Transverse colon (tissue), 4 donors: ENCODE measurements at regions not wholly inside any gene's neighbourhood (a gene's known extent, or its start where the extent isn't known, plus 50 kb on each side); places are given as distances from the start of the nearest gene placed in this dataset.

Experiments used
- DNase-seq: peaks from one replicate; pipeline ENCODE4 v3.0.0-alpha.2; 2019
- H3K27ac ChIP-seq, 4 donors: fragments of 200-600 bp; sonication (generic); 2 replicates each; pipeline ENCODE4 v1.5.1; 2016 to 2018; ENCODE audit warnings: inconsistent platforms in 4 of 4
- H3K27me3 ChIP-seq: fragments of 200-600 bp; sonication (generic); 2 replicates; pipeline ENCODE4 v1.5.1; 2017; ENCODE audit warnings: inconsistent platforms
- H3K36me3 ChIP-seq, 4 donors: fragments of 200-600 bp; sonication (generic); 2 replicates each; pipeline ENCODE4 v1.5.1; 2017 to 2019; ENCODE audit warnings: inconsistent platforms in 4 of 4
- H3K4me1 ChIP-seq, 4 donors: fragments of 200-600 bp; sonication (generic); 2 replicates each; pipeline ENCODE4 v1.5.1; 2017 to 2020; ENCODE audit warnings: inconsistent platforms in 4 of 4
- H3K4me3 ChIP-seq, 4 donors: fragments of 200-600 bp; sonication (generic); 1 replicate in 1 of 4; 2 replicates in 3 of 4; pipeline versions ENCODE4 v1.5.1 to v1.6.1; 2017 to 2019; ENCODE audit warnings: inconsistent platforms in 4 of 4
- H3K9me3 ChIP-seq, 2 donors: fragments of 200-600 bp; sonication (generic); 2 replicates each; pipeline ENCODE4 v1.5.1; 2017 to 2019; ENCODE audit warnings: inconsistent platforms in 2 of 2
- CTCF ChIP-seq, 5 experiments: fragments of 200-600 bp in 3 of 5; fragments of 450-650 bp in 2 of 5; sonication (generic) in 3 of 5; IDR thresholded peaks; 1 replicate in 2 of 5; 2 replicates in 3 of 5; pipeline ENCODE4 v1.5.1; 2016 to 2017; ENCODE audit warnings: antibody characterized with exemption in 5 of 5, inconsistent platforms in 3 of 5, mild to moderate bottlenecking in 2 of 5, moderate library complexity in 1 of 5
- EP300 ChIP-seq: sonication (generic); formaldehyde crosslinking; IDR thresholded peaks from one replicate; pipeline ENCODE4 v1.6.1; 2017; ENCODE audit warnings: antibody characterized with exemption, low read depth
- POLR2A ChIP-seq: fragments of 450-650 bp; IDR thresholded peaks from one replicate; pipeline ENCODE4 v1.6.1; 2016; ENCODE audit warnings: antibody characterized with exemption, mild to moderate bottlenecking, moderate library complexity
- POLR2AphosphoS5 ChIP-seq, 3 donors: sonication (generic); formaldehyde crosslinking; IDR thresholded peaks; one replicate each; pipeline ENCODE4 v1.6.1; 2016; ENCODE audit warnings: antibody characterized with exemption in 3 of 3
- WGBS, 2 donors: methylation state at CpG; one replicate each; pipeline ENCODE4 v1.1.5; 2018; ENCODE audit warnings: low coverage in 1 of 2; 5-methylcytosine and 5-hydroxymethylcytosine counted together
- in situ Hi-C, 4 donors: fragments of 200-750 bp; cut with MboI; loops; one replicate each; pipeline versions ENCODE4 v1.15.0 to v1.15.1; 2017; ENCODE audit warnings: low sequenced_read_pairs in 3 of 4, low pct_ligation_motif_present in 1 of 4, low pct_unique_long_range_greater_than_20kb in 1 of 4
- intact Hi-C: fragments of 100-400 bp; cut with DNase I; formaldehyde crosslinking; loops from one replicate; pipeline ENCODE4 v1.15.1; 2023; ENCODE audit warnings: low total_unique reads

- Histone ChIP-seq H3K27me3 (no peaks in the 10 kb centered on the region), H3K4me1 (peaks cover 0 to 9% (median 0%) of the 10 kb centered on the region in 4 donors), H3K27ac (no peak overlapping the region), H3K9me3 (no peaks in the 10 kb centered on the region), H3K36me3 (no peaks in the 10 kb centered on the region), H3K4me3 (no peak overlapping the region)
- DNase-seq, result no peak
- in situ Hi-C loops, result no loop called here
- WGBS, 2 donors, result 83 to 88% methylated on average over 1 to 5 of the region's 5 CpGs
- TF ChIP-seq EP300 (no peak), POLR2AphosphoS5 (IDR thresholded peaks at IDR 0.05) (no peak), CTCF (IDR thresholded peaks at IDR 0.05) (no peak), POLR2A (no peak)
- intact Hi-C loops, result no loop called here
Observed at GRCh38 chr4:184934961-184935360, 83.3 kb upstream of the HELT start.

GRCh38 chr4:184936071-184936470, 82.2 kb upstream of the HELT start:
- peaks cover 0 to 9% (median 0%) of the 10 kb centered on the region in 4 donors for H3K4me1 ChIP-seq
- in situ Hi-C loops, result no loop called here
- WGBS, 2 donors, result 59 to 79% methylated on average over 4 to 5 of the region's 6 CpGs

GRCh38 chr4:184937030-184937710, 81.1 kb upstream of the HELT start:
- Histone ChIP-seq H3K4me3 (no peak overlapping the region), H3K4me1 (peaks cover 0 to 9% (median 0%) of the 10 kb centered on the region in 4 donors), H3K9me3 (no peaks in the 10 kb centered on the region), H3K27ac (no peak overlapping the region), H3K36me3 (no peaks in the 10 kb centered on the region), H3K27me3 (no peaks in the 10 kb centered on the region)
- in situ Hi-C loops (no loop called here), intact Hi-C loops (no loop called here)
- 38 to 67% methylated on average over 1 of the region's 1 CpG for WGBS, 2 donors
- TF ChIP-seq EP300 (no peak), CTCF (IDR thresholded peaks at IDR 0.05) (no peak), POLR2A (no peak), POLR2AphosphoS5 (IDR thresholded peaks at IDR 0.05) (no peak)
- no peak for DNase-seq

More at GRCh38 chr4:184936071-184936470, 82.2 kb upstream of the HELT start:
- Histone ChIP-seq H3K27me3 (no peaks in the 10 kb centered on the region), H3K27ac (no peak overlapping the region), H3K9me3 (no peaks in the 10 kb centered on the region), H3K36me3 (no peaks in the 10 kb centered on the region), H3K4me3 (no peak overlapping the region)
- intact Hi-C loops, result no loop called here
- TF ChIP-seq EP300, result no peak
- DNase-seq, result no peak

- H3K9me3 ChIP-seq, result no peaks in the 10 kb centered on the region
- in situ Hi-C loops (no loop called here), intact Hi-C loops (no loop called here)
- peak; percentile 15 for DNase-seq
- H3K27ac ChIP-seq, result no peak overlapping the region
- no peaks in the 10 kb centered on the region for H3K27me3 ChIP-seq
- no peaks in the 10 kb centered on the region for H3K36me3 ChIP-seq
- TF ChIP-seq EP300 (no peak), POLR2AphosphoS5 (IDR thresholded peaks at IDR 0.05) (no peak), CTCF (IDR thresholded peaks at IDR 0.05) (no peak), POLR2A (no peak)
- peaks cover 0 to 9% (median 0%) of the 10 kb centered on the region in 4 donors for H3K4me1 ChIP-seq
- H3K4me3 ChIP-seq, result no peak overlapping the region
- 25 to 34% methylated on average over 5 to 10 of the region's 10 CpGs for WGBS, 2 donors
Observed at GRCh38 chr4:184937745-184938144, 80.5 kb upstream of the HELT start.

GRCh38 chr4:184938871-184939270, 79.4 kb upstream of the HELT start:
- Histone ChIP-seq H3K4me1 (peaks cover 0 to 9% (median 0%) of the 10 kb centered on the region in 4 donors), H3K27me3 (no peaks in the 10 kb centered on the region), H3K9me3 (no peaks in the 10 kb centered on the region), H3K4me3 (no peak overlapping the region), H3K36me3 (no peaks in the 10 kb centered on the region), H3K27ac (no peak overlapping the region)
- in situ Hi-C loops, result no loop called here
- TF ChIP-seq CTCF (IDR thresholded peaks at IDR 0.05) (no peak), POLR2A (no peak), EP300 (no peak), POLR2AphosphoS5 (IDR thresholded peaks at IDR 0.05) (no peak)
- DNase-seq, result no peak
- intact Hi-C loops, result no loop called here
- 93 to 96% methylated on average over 2 to 7 of the region's 7 CpGs for WGBS, 2 donors
